Psoas muscle (tissue), 7 donors: ENCODE measurements at regions not wholly inside any gene's neighbourhood (a gene's known extent, or its start where the extent isn't known, plus 50 kb on each side); places are given as distances from the start of the nearest gene placed in this dataset.

Source experiments
- ATAC-seq, 4 donors: fragments of 200-7000 bp; cut with Tn5 transposase; one replicate each; pipeline ENCODE4 v1.9.1; 2020; ENCODE audit warnings: moderate library complexity in 3 of 4, mild to moderate bottlenecking in 2 of 4
- DNase-seq, 2 donors: peaks; one replicate each; pipeline ENCODE4 v3.0.0-alpha.2; 2020
- H3K27ac ChIP-seq: fragments of 200-600 bp; one replicate; pipeline ENCODE4 v1.8.0; 2022
- H3K27me3 ChIP-seq, 3 donors: fragments of 200-600 bp in 1 of 3; one replicate each; pipeline versions ENCODE4 v1.6.1 to v1.8.0; 2013 to 2022; ENCODE audit warnings: low read length in 2 of 3, mild to moderate bottlenecking in 2 of 3, moderate library complexity in 1 of 3; ENCODE audit not compliant: insufficient read depth in 3 of 3
- H3K36me3 ChIP-seq, 2 donors: fragments of 200-600 bp in 1 of 2; one replicate each; pipeline versions ENCODE4 v1.6.1 to v1.8.0; 2013 to 2022; ENCODE audit warnings: low read depth in 1 of 2, mild to moderate bottlenecking in 1 of 2, moderate library complexity in 1 of 2; ENCODE audit not compliant: insufficient read depth in 1 of 2
- H3K4me1 ChIP-seq: fragments of 200-600 bp; one replicate; pipeline ENCODE4 v1.8.0; 2022
- H3K4me3 ChIP-seq: fragments of 200-600 bp; one replicate; pipeline ENCODE4 v1.8.0; 2022; ENCODE audit warnings: mild to moderate bottlenecking
- H3K9me3 ChIP-seq: fragments of 200-600 bp; one replicate; pipeline ENCODE4 v1.8.0; 2022
- WGBS, 3 donors: extraction: QIAGEN DNeasy Blood & Tissue Kit; methylation state at CpG; one replicate each; pipeline versions ENCODE4 v1.1.6 to v1.1.7; 2013; 5-methylcytosine and 5-hydroxymethylcytosine counted together
- intact Hi-C, 2 donors: fragments of 100-400 bp; cut with DNase I; formaldehyde crosslinking; loops; one replicate each; pipeline versions ENCODE4 v1.11.0 to v1.14.2; 2022
- TF ChIP-seq, protein P1 (sequence below): fragments of 200-600 bp; IDR thresholded peaks from one replicate; pipeline ENCODE4 v1.8.0; 2022; ENCODE audit warnings: antibody characterized with exemption
- donor health status: healthy with polysubstance abuse.
- donor health status: DM: no; HTN: no; CAD: no; lungs with moderate emphysema.
- donor health status: Bipolar disorder and iron deficiency.
- donor health status: healthy.
- donor health status: DM: yes; HTN: yes; CAD: no.
- donor health status: DM: no; HTN: no; CAD: no.
- donor health status: DM: yes; HTN: yes; CAD: no.

DNA sequence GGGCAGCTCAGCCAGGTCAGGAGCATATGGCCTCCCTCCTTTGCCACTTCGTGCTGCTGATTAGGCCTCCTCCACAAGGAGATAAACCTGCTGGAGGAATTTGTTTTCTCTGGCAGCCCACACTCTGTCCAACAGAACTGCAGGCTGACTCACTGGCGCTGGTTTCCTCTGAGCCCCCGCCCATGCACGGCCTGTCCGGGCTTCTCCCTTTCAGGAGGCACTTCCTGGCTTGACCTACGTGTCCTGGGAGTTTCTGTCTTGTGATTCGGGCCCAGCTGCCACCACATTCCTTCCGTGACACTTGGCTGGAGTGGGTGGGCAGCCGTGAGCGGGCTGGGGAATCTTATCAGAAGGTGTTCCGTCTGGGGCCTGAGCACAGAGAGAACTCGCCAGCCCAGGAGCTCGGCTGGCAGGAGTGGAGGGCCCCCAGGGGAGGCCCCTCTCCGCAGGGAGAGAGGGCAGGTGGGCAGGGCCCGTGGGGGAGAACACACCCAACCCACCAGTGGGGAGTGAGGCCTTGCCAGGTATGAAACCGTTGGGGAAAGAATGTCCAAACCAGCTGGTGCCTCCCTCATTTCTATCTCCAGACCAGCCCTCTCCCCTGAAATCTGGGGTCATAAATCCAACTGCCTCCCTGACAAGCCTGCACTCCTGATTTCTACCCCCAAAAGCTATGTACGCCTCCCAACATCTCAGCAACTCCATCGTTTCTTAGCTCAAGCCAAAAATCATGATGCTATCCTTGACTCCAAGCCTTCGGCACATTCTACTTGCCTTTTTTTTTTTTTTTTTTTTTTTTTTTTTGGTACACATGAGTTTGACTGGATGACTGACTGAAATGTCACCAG is 110.6 kb upstream of the MEF2A start:
- DNase-seq (peak; percentile 87 to 93), ATAC-seq (peak; percentile 95 to 98 (median 96))
- H3K9me3 ChIP-seq: no peaks in the 10 kb centered on the region
- WGBS, 3 donors: 15 to 19% (median 16%) methylated on average over 19 of the region's 19 CpGs
- intact Hi-C loops: no loop called here
- H3K27ac ChIP-seq: peak overlapping the region; percentile 85
- no peaks in the 10 kb centered on the region for H3K27me3 ChIP-seq
- H3K36me3 ChIP-seq: no peaks in the 10 kb centered on the region
- peak overlapping the region; percentile 3 for H3K4me3 ChIP-seq
- TF ChIP-seq, protein P1, sequence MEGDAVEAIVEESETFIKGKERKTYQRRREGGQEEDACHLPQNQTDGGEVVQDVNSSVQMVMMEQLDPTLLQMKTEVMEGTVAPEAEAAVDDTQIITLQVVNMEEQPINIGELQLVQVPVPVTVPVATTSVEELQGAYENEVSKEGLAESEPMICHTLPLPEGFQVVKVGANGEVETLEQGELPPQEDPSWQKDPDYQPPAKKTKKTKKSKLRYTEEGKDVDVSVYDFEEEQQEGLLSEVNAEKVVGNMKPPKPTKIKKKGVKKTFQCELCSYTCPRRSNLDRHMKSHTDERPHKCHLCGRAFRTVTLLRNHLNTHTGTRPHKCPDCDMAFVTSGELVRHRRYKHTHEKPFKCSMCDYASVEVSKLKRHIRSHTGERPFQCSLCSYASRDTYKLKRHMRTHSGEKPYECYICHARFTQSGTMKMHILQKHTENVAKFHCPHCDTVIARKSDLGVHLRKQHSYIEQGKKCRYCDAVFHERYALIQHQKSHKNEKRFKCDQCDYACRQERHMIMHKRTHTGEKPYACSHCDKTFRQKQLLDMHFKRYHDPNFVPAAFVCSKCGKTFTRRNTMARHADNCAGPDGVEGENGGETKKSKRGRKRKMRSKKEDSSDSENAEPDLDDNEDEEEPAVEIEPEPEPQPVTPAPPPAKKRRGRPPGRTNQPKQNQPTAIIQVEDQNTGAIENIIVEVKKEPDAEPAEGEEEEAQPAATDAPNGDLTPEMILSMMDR: no peak
- H3K4me1 ChIP-seq: peaks cover 32% of the 10 kb centered on the region

DNA sequence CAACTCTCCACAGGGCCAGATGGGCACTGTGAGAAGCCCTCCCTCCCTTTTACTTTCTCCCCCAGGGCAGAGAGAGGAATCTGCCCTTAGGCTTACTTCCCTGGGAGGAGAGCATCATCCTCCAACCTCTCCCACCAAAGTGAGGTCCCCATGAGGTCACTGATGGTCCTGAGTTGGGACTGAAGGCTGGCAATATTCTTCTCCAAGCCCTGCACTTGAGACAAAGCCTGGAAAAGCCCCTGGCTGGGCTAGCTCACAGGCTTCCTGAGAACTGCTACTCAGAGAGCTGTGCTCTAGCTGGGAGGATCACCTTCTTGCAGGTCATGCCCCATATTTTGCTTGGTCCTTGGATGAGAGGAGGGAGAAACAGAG is 110.0 kb upstream of the MEF2A start:
- ATAC-seq (no peak), DNase-seq (no peak)
- TF ChIP-seq, protein P1: no peak
- Histone ChIP-seq H3K36me3 (no peaks in the 10 kb centered on the region), H3K4me3 (no peak overlapping the region), H3K27me3 (no peaks in the 10 kb centered on the region), H3K4me1 (peaks cover 32% of the 10 kb centered on the region), H3K9me3 (no peaks in the 10 kb centered on the region), H3K27ac (peak overlapping the region; percentile 85)
- intact Hi-C loops: loop anchor here in 1 of 2 donors (2.0 kb wide), 1 partner anchor 17 kb away; no protein-coding TSS in a partner anchor

GRCh38 chr15:99464137-99464536 is 101.6 kb upstream of the MEF2A start:
- Histone ChIP-seq H3K27me3 (no peaks in the 10 kb centered on the region), H3K4me3 (no peak overlapping the region), H3K27ac (no peak overlapping the region), H3K9me3 (peaks cover 25% of the 10 kb centered on the region), H3K36me3 (no peaks in the 10 kb centered on the region), H3K4me1 (no peaks in the 10 kb centered on the region)
- TF ChIP-seq, protein P1: no peak
- intact Hi-C loops: no loop called here
- 89 to 90% (median 89%) methylated on average over 2 of the region's 2 CpGs for WGBS, 3 donors
- ATAC-seq (no peak), DNase-seq (no peak)

DNA sequence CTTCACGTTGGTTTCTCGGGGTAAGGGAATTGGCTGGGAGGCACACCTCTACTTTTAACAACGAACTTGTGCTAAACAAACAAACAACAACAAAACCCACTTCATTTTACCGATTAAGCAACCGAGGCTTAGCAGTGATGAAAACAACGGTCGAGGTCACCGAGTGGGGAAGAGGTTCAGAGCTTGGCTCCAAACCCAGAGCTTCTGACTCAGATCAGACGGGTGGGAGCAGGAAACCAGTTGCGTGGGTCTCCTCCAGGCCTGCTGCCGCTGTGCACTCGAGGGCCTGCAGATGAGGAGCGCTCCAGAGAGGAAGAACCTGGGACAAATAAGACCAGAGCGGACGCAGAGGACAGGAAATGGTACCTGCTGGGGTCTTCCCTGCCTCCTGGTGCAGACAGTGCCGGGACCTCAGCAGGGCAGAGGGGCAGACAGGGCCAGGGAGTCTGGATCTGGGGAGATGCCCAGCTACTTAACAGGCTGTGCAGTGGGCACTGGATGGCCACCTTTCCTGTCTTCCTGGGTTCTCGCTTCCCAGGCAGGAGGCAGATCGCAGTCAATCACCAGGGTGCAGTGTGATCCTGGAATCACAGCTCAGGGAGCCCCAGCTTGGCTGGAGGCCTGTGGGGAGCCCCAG is 99.0 kb upstream of the MEF2A start:
- H3K36me3 ChIP-seq: no peaks in the 10 kb centered on the region
- H3K9me3 ChIP-seq: peaks cover 25% of the 10 kb centered on the region
- intact Hi-C loops: no loop called here
- 82 to 84% (median 84%) methylated on average over 18 of the region's 18 CpGs for WGBS, 3 donors
- TF ChIP-seq, protein P1: no peak
- DNase-seq (no peak), ATAC-seq (peak in 2 of 4 donors; percentile 26 to 33)
- H3K27ac ChIP-seq: no peak overlapping the region
- H3K27me3 ChIP-seq: no peaks in the 10 kb centered on the region
- H3K4me3 ChIP-seq: no peak overlapping the region
- no peaks in the 10 kb centered on the region for H3K4me1 ChIP-seq
